ENCODE measurements at regions not wholly inside any gene's neighbourhood (a gene's known extent, or its start where the extent isn't known, plus 50 kb on each side); places are given as distances from the start of the nearest gene placed in this dataset.

DNA sequence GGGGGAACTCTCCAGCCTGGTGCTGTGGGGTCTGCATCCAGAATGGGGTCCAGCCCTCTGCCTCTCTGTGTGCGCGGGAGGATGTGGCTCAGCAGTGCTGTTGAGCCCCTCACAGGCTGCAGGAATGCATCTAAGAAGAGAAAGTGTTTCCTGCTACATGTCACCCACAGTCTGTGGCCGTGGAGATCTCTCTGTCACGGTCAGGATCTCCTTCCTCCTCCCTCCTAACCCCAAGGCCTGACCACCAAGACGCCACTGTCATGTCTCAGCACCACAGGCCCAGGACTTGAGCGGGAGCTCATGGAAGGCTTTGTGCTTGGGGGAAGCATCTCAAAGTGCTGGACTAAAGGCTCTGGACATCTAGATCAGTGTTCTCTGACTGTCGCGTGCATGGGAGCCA lies 90.1 kb downstream of the SREK1 start:
- H3K4me3 ChIP-seq (ENCODE audit: insufficient read depth, low read depth, low read length), result no peak overlapping the region
- 96 to 97% methylated on average over 8 of the region's 8 CpGs for WGBS, 2 experiments
- no peaks in the 10 kb centered on the region for H3K36me3 ChIP-seq (ENCODE audit: control insufficient read depth, insufficient read depth, low read length)
- no peaks in the 10 kb centered on the region for H3K4me1 ChIP-seq (ENCODE audit: control insufficient read depth, insufficient read depth, low read length)
- H3K9me3 ChIP-seq (ENCODE audit: control insufficient read depth, low read length), result no peaks in the 10 kb centered on the region
- H3K27me3 ChIP-seq (ENCODE audit: control insufficient read depth, insufficient read depth, low read length, poor library complexity, severe bottlenecking), result no peaks in the 10 kb centered on the region
- H3K27ac ChIP-seq (ENCODE audit: insufficient read depth, low read depth, low read length, poor library complexity, severe bottlenecking), result no peak overlapping the region

DNA sequence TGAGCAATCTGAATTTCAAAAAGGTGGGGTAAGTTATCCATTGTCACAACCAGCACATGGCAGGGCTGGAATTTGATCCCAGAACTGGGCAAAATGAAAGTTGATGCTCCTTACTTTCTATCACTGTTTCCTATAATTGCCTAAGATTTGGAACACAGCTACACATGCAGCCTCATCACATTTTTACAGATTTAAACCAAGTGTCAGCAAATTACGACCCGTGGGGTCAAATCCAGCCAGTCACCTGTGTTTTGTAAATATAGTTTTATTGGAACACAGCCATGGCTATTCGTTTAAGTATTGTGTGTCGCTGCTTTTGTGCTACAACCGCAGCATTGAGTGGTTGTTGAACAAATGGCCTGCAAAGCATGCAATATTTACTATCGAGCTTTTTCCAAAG lies 94.3 kb downstream of the SREK1 start:
- Histone ChIP-seq H3K27me3 (ENCODE audit: control insufficient read depth, insufficient read depth, low read length, poor library complexity, severe bottlenecking) (no peaks in the 10 kb centered on the region), H3K4me1 (ENCODE audit: control insufficient read depth, insufficient read depth, low read length) (no peaks in the 10 kb centered on the region), H3K27ac (ENCODE audit: insufficient read depth, low read depth, low read length, poor library complexity, severe bottlenecking) (no peak overlapping the region), H3K4me3 (ENCODE audit: insufficient read depth, low read depth, low read length) (no peak overlapping the region), H3K9me3 (ENCODE audit: control insufficient read depth, low read length) (no peaks in the 10 kb centered on the region), H3K36me3 (ENCODE audit: control insufficient read depth, insufficient read depth, low read length) (no peaks in the 10 kb centered on the region)
- WGBS, 2 experiments, result 90 to 95% methylated on average over 6 of the region's 6 CpGs

DNA sequence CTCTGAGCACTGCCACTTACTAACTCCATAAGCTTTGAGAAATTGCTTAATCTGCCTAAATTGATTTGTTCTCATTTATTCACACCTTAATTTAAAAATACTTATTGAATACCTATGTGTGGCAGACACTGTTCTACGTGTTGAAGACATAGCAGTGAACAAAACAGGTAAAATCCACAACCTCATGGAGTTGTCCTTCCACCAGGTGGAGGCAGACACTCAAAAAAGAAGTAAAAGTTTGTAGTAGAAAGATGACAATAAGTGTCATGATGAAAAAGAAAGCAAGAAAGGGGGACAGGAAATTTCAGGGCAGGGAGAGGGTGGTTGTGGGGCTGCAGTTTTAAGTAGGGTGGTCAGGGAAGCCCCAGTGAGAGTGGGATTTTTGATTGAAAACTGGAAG lies 94.9 kb downstream of the SREK1 start:
- Histone ChIP-seq H3K4me1 (ENCODE audit: control insufficient read depth, insufficient read depth, low read length) (no peaks in the 10 kb centered on the region), H3K36me3 (ENCODE audit: control insufficient read depth, insufficient read depth, low read length) (no peaks in the 10 kb centered on the region), H3K4me3 (ENCODE audit: insufficient read depth, low read depth, low read length) (no peak overlapping the region), H3K27me3 (ENCODE audit: control insufficient read depth, insufficient read depth, low read length, poor library complexity, severe bottlenecking) (no peaks in the 10 kb centered on the region), H3K27ac (ENCODE audit: insufficient read depth, low read depth, low read length, poor library complexity, severe bottlenecking) (no peak overlapping the region), H3K9me3 (ENCODE audit: control insufficient read depth, low read length) (no peaks in the 10 kb centered on the region)
- WGBS, 2 experiments, result 69 to 70% methylated on average over 1 of the region's 1 CpG

DNA sequence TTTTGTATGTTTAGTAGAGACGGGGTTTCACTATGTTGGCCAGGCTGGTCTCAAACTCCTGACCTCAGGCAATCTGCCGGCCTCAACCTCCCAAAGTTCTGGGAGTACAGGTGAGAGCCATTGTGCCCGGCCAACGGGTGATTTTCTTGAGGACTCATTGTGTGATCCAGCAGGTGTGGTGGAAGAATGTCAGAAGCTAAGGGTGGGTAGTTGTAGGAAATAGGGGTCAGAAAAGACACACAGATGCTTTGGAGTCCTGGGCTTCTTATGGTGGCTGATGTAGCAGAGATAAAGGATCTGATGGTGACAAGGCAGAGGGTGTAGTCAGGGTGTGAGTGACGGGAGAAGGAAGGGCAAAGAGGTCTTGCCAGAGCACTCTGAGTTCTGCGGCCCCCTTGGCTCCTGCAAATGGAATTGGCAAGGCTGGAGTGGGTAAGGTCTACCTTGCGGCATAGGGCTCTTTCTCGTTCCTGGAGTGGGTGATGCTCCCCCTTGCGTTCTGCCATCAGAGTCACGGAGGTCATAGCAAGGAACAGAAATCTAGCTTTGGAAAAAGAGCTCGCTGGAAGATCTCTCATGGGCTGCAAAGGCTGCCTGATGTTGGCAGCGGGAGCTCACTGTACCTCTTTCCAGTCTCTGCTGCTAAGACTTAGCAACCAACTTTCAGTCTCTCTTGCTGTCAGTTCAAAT lies 97.2 kb downstream of the SREK1 start:
- no peaks in the 10 kb centered on the region for H3K27me3 ChIP-seq (ENCODE audit: control insufficient read depth, insufficient read depth, low read length, poor library complexity, severe bottlenecking)
- H3K36me3 ChIP-seq (ENCODE audit: control insufficient read depth, insufficient read depth, low read length), result no peaks in the 10 kb centered on the region
- WGBS, 2 experiments, result 92% methylated on average over 12 of the region's 12 CpGs
- no peak overlapping the region for H3K4me3 ChIP-seq (ENCODE audit: insufficient read depth, low read depth, low read length)
- H3K4me1 ChIP-seq (ENCODE audit: control insufficient read depth, insufficient read depth, low read length), result no peaks in the 10 kb centered on the region
- no peak overlapping the region for H3K27ac ChIP-seq (ENCODE audit: insufficient read depth, low read depth, low read length, poor library complexity, severe bottlenecking)
- no peaks in the 10 kb centered on the region for H3K9me3 ChIP-seq (ENCODE audit: control insufficient read depth, low read length)

DNA sequence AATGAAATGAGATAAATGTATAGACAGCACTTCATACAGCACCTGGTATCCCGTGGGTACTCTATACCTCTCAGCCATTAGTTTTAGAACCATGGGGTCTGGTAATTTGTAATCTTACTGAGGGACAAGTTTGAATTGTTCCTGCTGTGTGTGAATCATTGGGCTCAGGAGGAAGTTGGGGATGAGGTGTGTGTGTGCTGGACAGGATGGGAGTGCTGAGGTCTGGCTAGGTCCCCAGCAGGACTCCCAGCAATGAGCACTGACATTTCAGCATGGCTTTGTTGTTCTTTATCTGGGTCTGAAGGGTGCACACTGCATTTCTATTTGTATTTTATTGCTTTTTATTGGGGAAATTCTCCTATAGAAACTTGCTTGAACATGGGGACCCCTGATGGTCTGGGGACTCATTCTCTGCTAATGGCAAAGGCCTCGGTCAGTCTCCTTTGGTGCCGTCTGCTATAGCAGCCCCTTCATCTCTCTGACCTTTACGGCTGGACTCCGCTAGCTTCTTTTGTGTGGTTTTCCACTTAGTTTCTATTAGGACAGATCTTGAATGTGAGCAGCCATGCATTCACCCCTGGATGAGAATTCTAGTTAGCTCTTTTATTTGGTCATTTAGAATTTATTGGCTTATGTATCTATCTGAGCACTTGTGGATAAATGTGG lies 98.1 kb downstream of the SREK1 start:
- Histone ChIP-seq H3K9me3 (ENCODE audit: control insufficient read depth, low read length) (no peaks in the 10 kb centered on the region), H3K27me3 (ENCODE audit: control insufficient read depth, insufficient read depth, low read length, poor library complexity, severe bottlenecking) (no peaks in the 10 kb centered on the region), H3K36me3 (ENCODE audit: control insufficient read depth, insufficient read depth, low read length) (no peaks in the 10 kb centered on the region), H3K4me3 (ENCODE audit: insufficient read depth, low read depth, low read length) (no peak overlapping the region), H3K27ac (ENCODE audit: insufficient read depth, low read depth, low read length, poor library complexity, severe bottlenecking) (no peak overlapping the region), H3K4me1 (ENCODE audit: control insufficient read depth, insufficient read depth, low read length) (no peaks in the 10 kb centered on the region)
- 89 to 95% methylated on average over 5 of the region's 5 CpGs for WGBS, 2 experiments

DNA sequence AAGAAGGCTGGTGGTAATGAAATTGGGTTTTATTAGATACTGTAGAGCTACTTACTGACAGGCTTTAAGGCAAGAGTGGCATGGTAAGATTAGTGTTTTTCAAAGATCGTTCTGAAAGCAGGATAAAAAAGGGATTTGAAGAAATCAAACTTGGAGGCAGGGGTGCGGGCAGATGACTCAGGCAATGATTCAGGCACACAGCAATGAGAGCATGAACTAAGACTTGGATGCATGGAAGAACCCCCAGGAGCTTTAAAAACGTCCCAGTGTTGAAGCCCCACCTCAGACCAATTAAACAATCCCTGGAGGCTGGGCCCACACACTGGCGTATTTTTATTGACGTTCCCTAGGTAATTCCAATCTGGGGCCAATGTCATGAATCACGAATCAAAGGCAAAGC lies 102.5 kb downstream of the SREK1 start:
- 85 to 89% methylated on average over 6 of the region's 6 CpGs for WGBS, 2 experiments
- no peaks in the 10 kb centered on the region for H3K4me1 ChIP-seq (ENCODE audit: control insufficient read depth, insufficient read depth, low read length)
- no peaks in the 10 kb centered on the region for H3K36me3 ChIP-seq (ENCODE audit: control insufficient read depth, insufficient read depth, low read length)
- no peak overlapping the region for H3K4me3 ChIP-seq (ENCODE audit: insufficient read depth, low read depth, low read length)
- H3K9me3 ChIP-seq (ENCODE audit: control insufficient read depth, low read length), result no peaks in the 10 kb centered on the region
- H3K27ac ChIP-seq (ENCODE audit: insufficient read depth, low read depth, low read length, poor library complexity, severe bottlenecking), result no peak overlapping the region
- no peaks in the 10 kb centered on the region for H3K27me3 ChIP-seq (ENCODE audit: control insufficient read depth, insufficient read depth, low read length, poor library complexity, severe bottlenecking)

DNA sequence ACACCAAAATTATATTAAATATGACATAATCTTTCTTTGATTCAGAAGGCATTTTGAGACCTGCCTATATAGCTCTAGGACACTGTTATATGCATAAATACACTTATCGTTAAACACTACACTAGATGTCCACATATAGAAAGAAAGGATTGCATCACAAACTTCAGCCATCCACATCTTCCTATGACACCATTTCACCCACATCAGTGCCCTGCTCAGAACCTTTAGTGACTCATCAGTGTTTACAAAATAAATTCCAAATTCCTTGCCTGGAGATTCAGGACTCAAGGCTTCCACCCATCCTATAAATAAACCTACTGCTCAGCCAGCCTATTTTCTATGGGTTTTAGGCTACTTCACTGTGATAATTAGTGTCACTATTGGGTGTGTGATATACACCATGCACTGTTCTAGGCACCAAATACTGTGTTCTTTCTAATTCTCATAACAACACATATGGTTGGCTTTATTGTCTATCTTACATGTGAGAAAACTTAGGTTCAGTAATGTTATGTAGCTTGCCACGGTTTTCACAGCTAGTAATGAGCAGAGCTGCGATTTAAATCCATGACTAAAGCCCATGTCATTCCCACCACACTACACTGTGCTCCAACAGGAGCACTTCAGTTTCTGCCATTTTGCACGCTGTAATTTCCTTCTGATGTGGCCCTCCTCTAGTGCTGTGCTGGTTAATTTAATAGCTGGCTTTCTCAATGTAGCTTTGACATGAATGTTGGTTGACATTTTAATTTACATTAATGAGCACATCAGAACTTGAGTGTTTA lies 103.3 kb downstream of the SREK1 start:
- 86 to 91% methylated on average over 4 of the region's 4 CpGs for WGBS, 2 experiments
- H3K4me3 ChIP-seq (ENCODE audit: insufficient read depth, low read depth, low read length), result no peak overlapping the region
- no peaks in the 10 kb centered on the region for H3K36me3 ChIP-seq (ENCODE audit: control insufficient read depth, insufficient read depth, low read length)
- H3K4me1 ChIP-seq (ENCODE audit: control insufficient read depth, insufficient read depth, low read length), result no peaks in the 10 kb centered on the region
- H3K9me3 ChIP-seq (ENCODE audit: control insufficient read depth, low read length), result no peaks in the 10 kb centered on the region
- H3K27ac ChIP-seq (ENCODE audit: insufficient read depth, low read depth, low read length, poor library complexity, severe bottlenecking), result no peak overlapping the region
- H3K27me3 ChIP-seq (ENCODE audit: control insufficient read depth, insufficient read depth, low read length, poor library complexity, severe bottlenecking), result no peaks in the 10 kb centered on the region

DNA sequence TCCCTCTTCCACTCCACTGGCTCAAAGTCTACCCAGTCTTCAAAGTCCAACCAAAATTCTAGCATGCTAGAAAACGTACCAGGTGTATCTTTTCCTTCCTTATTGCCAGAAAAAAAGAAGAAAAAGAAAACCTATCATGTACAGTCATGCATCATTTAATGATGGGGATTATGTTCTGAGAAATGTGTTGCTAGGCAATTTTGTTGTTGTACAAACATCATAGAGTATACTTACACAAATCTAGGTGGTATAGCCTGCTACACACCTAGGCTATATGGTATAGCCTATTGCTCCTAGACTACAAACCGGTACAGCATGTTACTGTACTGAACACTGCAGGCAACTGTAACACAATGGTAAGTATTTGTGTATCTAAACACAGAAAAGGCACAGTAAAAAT lies 104.8 kb downstream of the SREK1 start:
- no peak overlapping the region for H3K4me3 ChIP-seq (ENCODE audit: insufficient read depth, low read depth, low read length)
- 92 to 96% methylated on average over 2 of the region's 2 CpGs for WGBS, 2 experiments

DNA sequence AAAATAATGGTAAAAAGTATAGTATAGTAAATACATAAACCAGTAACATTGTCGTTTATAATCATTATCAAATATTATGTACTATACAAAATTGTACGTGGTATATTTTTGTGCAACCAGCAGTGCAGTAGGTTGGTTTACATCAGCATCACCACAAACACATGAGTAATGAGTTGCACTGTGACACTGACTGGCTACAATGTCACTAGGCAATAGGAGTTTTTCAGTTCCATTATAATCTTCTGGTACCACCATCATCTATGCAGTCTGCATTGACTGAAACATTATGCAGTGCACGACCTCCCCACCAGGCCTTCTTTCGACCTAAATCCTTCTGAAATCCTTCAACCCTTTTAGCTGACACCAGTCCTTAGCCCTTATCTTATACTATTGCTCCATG lies 105.8 kb downstream of the SREK1 start:
- no peaks in the 10 kb centered on the region for H3K36me3 ChIP-seq (ENCODE audit: control insufficient read depth, insufficient read depth, low read length)
- no peaks in the 10 kb centered on the region for H3K27me3 ChIP-seq (ENCODE audit: control insufficient read depth, insufficient read depth, low read length, poor library complexity, severe bottlenecking)
- H3K4me1 ChIP-seq (ENCODE audit: control insufficient read depth, insufficient read depth, low read length), result no peaks in the 10 kb centered on the region
- no peak overlapping the region for H3K4me3 ChIP-seq (ENCODE audit: insufficient read depth, low read depth, low read length)
- 75 to 81% methylated on average over 3 of the region's 4 CpGs for WGBS, 2 experiments
- no peak overlapping the region for H3K27ac ChIP-seq (ENCODE audit: insufficient read depth, low read depth, low read length, poor library complexity, severe bottlenecking)
- H3K9me3 ChIP-seq (ENCODE audit: control insufficient read depth, low read length), result no peaks in the 10 kb centered on the region

More for the DNA sequence above, 104.8 kb downstream of the SREK1 start:
- Histone ChIP-seq H3K4me1 (ENCODE audit: control insufficient read depth, insufficient read depth, low read length) (no peaks in the 10 kb centered on the region), H3K36me3 (ENCODE audit: control insufficient read depth, insufficient read depth, low read length) (no peaks in the 10 kb centered on the region), H3K9me3 (ENCODE audit: control insufficient read depth, low read length) (no peaks in the 10 kb centered on the region), H3K27ac (ENCODE audit: insufficient read depth, low read depth, low read length, poor library complexity, severe bottlenecking) (no peak overlapping the region), H3K27me3 (ENCODE audit: control insufficient read depth, insufficient read depth, low read length, poor library complexity, severe bottlenecking) (no peaks in the 10 kb centered on the region)

DNA sequence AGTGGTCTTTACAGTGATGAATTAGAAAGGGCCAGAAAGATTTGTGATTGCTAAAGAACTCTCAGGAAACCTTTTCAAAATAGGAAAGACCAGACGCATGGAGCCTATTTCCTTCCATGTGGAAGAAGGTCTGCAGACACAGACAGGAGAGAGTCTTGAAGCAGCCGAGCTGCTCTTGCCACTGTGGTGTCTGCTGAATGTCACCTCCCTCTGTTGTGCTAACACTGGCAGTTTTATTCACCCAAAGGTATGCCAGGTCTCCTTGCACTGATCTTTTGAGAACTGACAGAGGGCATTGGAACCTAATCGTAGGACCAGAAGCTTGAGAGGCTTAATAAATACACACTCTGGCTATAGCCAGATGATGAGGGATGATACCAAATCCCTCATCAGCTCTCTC lies 108.7 kb downstream of the SREK1 start:
- H3K9me3 ChIP-seq (ENCODE audit: control insufficient read depth, low read length), result no peaks in the 10 kb centered on the region
- H3K4me1 ChIP-seq (ENCODE audit: control insufficient read depth, insufficient read depth, low read length), result no peaks in the 10 kb centered on the region
- no peaks in the 10 kb centered on the region for H3K27me3 ChIP-seq (ENCODE audit: control insufficient read depth, insufficient read depth, low read length, poor library complexity, severe bottlenecking)
- no peak overlapping the region for H3K27ac ChIP-seq (ENCODE audit: insufficient read depth, low read depth, low read length, poor library complexity, severe bottlenecking)
- WGBS, 2 experiments, result 84 to 85% methylated on average over 3 of the region's 3 CpGs
- H3K4me3 ChIP-seq (ENCODE audit: insufficient read depth, low read depth, low read length), result no peak overlapping the region
- no peaks in the 10 kb centered on the region for H3K36me3 ChIP-seq (ENCODE audit: control insufficient read depth, insufficient read depth, low read length)

All from ectodermal cell (in vitro differentiated cells).